Fibroblast of lung (primary cell): ENCODE measurements at regions not wholly inside any gene's neighbourhood (a gene's known extent, or its start where the extent isn't known, plus 50 kb on each side); places are given as distances from the start of the nearest gene placed in this dataset.

ENCODE experiments used
- DNase-seq, 2 donors: peaks; one replicate each; pipeline versions ENCODE4 v3.0.0 to v3.0.0-alpha.2; 2010; ENCODE audit warnings: low read depth in 2 of 2
- H2AFZ ChIP-seq: 2 replicates; pipeline ENCODE4 v1.5.1; 2012; ENCODE audit warnings: low read length, control low read depth, inconsistent platforms
- H3K27ac ChIP-seq: 2 replicates; pipeline ENCODE4 v1.5.1; 2011; ENCODE audit warnings: low read length, control low read depth; ENCODE audit not compliant: insufficient read depth
- H3K27me3 ChIP-seq: 2 replicates; pipeline ENCODE4 v1.5.1; 2011; ENCODE audit warnings: mild to moderate bottlenecking, low read length; ENCODE audit not compliant: control insufficient read depth, insufficient read depth
- H3K36me3 ChIP-seq: 2 replicates; pipeline ENCODE4 v1.5.1; 2011; ENCODE audit warnings: low read length; ENCODE audit not compliant: control insufficient read depth, insufficient read depth
- H3K4me1 ChIP-seq: 2 replicates; pipeline ENCODE4 v1.5.1; 2011; ENCODE audit warnings: low read length; ENCODE audit not compliant: control insufficient read depth, insufficient read depth; ENCODE audit errors: extremely low read depth
- H3K4me2 ChIP-seq: 2 replicates; pipeline ENCODE4 v1.5.1; 2011; ENCODE audit warnings: low read length, control low read depth; ENCODE audit not compliant: insufficient read depth; ENCODE audit errors: extremely low read depth
- H3K4me3 ChIP-seq, 4 experiments: fragments of 200-600 bp in 1 of 4; sonication (generic) in 1 of 4; replicated peaks in 1 of 4; 2 replicates each; pipeline ENCODE4 v1.5.1; 2011 to 2016; ENCODE audit warnings: low read length in 4 of 4, low read depth in 3 of 4, mild to moderate bottlenecking in 3 of 4, control low read depth in 2 of 4, inconsistent platforms in 1 of 4, mixed read lengths in 1 of 4; ENCODE audit not compliant: insufficient read depth in 1 of 4; ENCODE audit errors: control extremely low read depth in 1 of 4
- H3K79me2 ChIP-seq: 2 replicates; pipeline ENCODE4 v1.5.1; 2012; ENCODE audit warnings: mild to moderate bottlenecking, low read length, inconsistent platforms; ENCODE audit not compliant: control insufficient read depth, insufficient read depth
- H3K9ac ChIP-seq: 2 replicates; pipeline ENCODE4 v1.5.1; 2011; ENCODE audit warnings: mild to moderate bottlenecking, low read length, control low read depth; ENCODE audit not compliant: insufficient read depth
- H3K9me3 ChIP-seq: 2 replicates; pipeline ENCODE4 v1.5.1; 2012; ENCODE audit warnings: low read depth, low read length; ENCODE audit not compliant: control insufficient read depth, insufficient read depth
- H4K20me1 ChIP-seq: 2 replicates; pipeline ENCODE4 v1.5.1; 2011; ENCODE audit warnings: low read length; ENCODE audit not compliant: control insufficient read depth, insufficient read depth; ENCODE audit errors: extremely low read depth
- EZH2 ChIP-seq: IDR thresholded peaks from 2 replicates; pipeline ENCODE4 v1.5.1; 2012; ENCODE audit warnings: low read length, control low read depth, mild to moderate bottlenecking; ENCODE audit errors: missing control alignments
- TF ChIP-seq, protein P1 (sequence below), 2 donors: IDR thresholded peaks in 1 of 2; conservative IDR thresholded peaks in 1 of 2; 1 replicate in 1 of 2; 2 replicates in 1 of 2; pipeline ENCODE4 v1.5.1; 2011 to 2012; ENCODE audit warnings: low read length in 2 of 2, control low read depth in 1 of 2, inconsistent platforms in 1 of 2, low read depth in 1 of 2, mild to moderate bottlenecking in 1 of 2

DNA sequence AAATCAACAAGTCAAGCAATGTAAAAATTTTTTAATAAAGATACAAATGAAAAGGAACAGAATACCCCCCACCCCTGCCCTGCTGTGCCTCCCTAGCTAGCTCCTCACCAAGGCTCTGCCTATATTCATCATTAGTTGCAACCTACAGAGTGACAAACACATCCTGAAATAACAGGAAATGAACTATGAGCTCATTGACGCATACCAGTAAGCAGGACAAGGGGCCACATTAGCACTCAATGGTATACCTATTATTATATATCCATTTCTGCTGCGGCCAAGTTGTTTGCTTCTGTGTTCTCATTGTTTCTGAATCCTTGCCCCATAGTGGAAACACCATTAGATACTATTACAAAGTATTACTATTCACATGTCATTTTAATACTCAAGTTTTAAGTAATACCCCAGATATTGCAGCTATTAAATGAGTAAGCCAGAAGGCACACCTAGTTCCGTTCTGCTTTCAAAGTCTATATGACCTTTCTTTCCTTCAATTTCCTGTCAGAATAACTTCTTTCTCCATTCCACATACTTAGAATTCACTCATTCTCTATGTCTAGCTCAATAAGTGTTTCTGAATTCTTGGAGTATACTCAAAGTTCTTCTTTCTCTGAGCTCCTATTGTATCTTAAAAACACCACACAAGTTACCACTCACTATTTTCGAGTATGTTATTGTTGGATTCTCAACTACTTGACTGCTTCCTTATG, 1214.9 kb downstream of the PLA2G4A start:
- H3K9ac ChIP-seq = no peak overlapping the region
- H3K4me2 ChIP-seq = no peak overlapping the region
- no peaks in the 10 kb centered on the region for H3K9me3 ChIP-seq

DNA sequence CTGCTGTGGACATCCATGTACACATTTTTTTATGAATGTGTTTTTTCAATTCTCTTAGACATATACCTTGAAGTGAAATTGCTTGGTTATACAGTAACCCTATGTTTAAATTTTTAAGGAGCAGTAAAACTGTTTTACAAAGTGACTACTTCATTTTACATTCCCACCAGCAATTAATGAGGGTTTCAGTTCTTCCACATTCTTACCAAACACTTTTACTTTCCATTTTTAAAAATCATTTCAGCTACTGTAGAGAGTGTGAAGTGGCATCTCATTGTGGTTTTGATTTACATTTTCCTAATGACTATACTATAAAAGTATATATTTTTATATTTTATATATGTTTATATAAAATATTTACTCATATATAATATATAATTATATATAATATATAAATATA, 1221.5 kb downstream of the PLA2G4A start:
- Histone ChIP-seq H3K27me3 (no peaks in the 10 kb centered on the region), H3K9me3 (no peaks in the 10 kb centered on the region), H3K4me1 (no peaks in the 10 kb centered on the region), H3K4me2 (no peak overlapping the region), H3K9ac (no peak overlapping the region), H3K79me2 (no peaks in the 10 kb centered on the region), H3K27ac (no peak overlapping the region), H3K36me3 (no peaks in the 10 kb centered on the region), H2AFZ (no peak overlapping the region), H3K4me3 (no peak overlapping the region), H4K20me1 (no peaks in the 10 kb centered on the region)
- DNase-seq = no peak
- no peak for TF ChIP-seq EZH2
- TF ChIP-seq, protein P1, sequence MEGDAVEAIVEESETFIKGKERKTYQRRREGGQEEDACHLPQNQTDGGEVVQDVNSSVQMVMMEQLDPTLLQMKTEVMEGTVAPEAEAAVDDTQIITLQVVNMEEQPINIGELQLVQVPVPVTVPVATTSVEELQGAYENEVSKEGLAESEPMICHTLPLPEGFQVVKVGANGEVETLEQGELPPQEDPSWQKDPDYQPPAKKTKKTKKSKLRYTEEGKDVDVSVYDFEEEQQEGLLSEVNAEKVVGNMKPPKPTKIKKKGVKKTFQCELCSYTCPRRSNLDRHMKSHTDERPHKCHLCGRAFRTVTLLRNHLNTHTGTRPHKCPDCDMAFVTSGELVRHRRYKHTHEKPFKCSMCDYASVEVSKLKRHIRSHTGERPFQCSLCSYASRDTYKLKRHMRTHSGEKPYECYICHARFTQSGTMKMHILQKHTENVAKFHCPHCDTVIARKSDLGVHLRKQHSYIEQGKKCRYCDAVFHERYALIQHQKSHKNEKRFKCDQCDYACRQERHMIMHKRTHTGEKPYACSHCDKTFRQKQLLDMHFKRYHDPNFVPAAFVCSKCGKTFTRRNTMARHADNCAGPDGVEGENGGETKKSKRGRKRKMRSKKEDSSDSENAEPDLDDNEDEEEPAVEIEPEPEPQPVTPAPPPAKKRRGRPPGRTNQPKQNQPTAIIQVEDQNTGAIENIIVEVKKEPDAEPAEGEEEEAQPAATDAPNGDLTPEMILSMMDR (conservative IDR thresholded peaks at IDR 0.05 in 1 of 2, IDR thresholded peaks at IDR 0.05 in 1 of 2; ENCODE audit: low read depth in 1 of 2, low read length in 2 of 2) = no peak

More for the DNA sequence above, 1214.9 kb downstream of the PLA2G4A start:
- Histone ChIP-seq H3K4me1 (no peaks in the 10 kb centered on the region), H3K79me2 (no peaks in the 10 kb centered on the region), H4K20me1 (no peaks in the 10 kb centered on the region), H2AFZ (no peak overlapping the region), H3K27ac (no peak overlapping the region), H3K27me3 (no peaks in the 10 kb centered on the region), H3K4me3 (no peak overlapping the region), H3K36me3 (no peaks in the 10 kb centered on the region)
- TF ChIP-seq, protein P1 (conservative IDR thresholded peaks at IDR 0.05 in 1 of 2, IDR thresholded peaks at IDR 0.05 in 1 of 2; ENCODE audit: low read depth in 1 of 2, low read length in 2 of 2) = no peak
- TF ChIP-seq EZH2 = no peak
- DNase-seq = no peak

DNA sequence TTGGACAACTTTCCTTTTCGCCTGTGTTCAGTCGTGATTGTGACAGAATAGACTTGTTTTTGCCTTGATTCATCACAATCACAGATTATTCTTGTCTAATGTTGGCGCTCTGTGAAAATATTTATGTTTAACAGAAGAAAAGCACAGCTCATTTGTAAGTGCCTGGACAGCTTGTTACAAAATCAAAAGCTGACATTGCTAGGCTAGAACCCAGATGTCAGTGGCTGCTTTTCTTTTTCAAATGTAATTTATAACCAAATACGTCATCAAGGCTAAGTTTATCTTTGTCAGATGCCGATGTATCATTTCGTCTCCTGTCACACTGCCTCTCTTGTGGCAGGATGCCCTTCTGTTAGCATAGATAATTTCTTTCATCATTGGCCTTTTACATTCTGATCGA, 1227.3 kb downstream of the PLA2G4A start:
- peak; percentile 40 to 58 for DNase-seq
- Histone ChIP-seq H3K9ac (no peak overlapping the region), H3K27ac (no peak overlapping the region), H3K4me3 (no peak overlapping the region), H3K79me2 (no peaks in the 10 kb centered on the region), H3K4me2 (no peak overlapping the region), H2AFZ (no peak overlapping the region), H4K20me1 (no peaks in the 10 kb centered on the region), H3K4me1 (no peaks in the 10 kb centered on the region), H3K36me3 (no peaks in the 10 kb centered on the region), H3K27me3 (no peaks in the 10 kb centered on the region), H3K9me3 (no peaks in the 10 kb centered on the region)
- TF ChIP-seq, protein P1 (conservative IDR thresholded peaks at IDR 0.05 in 1 of 2, IDR thresholded peaks at IDR 0.05 in 1 of 2; ENCODE audit: low read depth in 1 of 2, low read length in 2 of 2) = no peak
- TF ChIP-seq EZH2 = no peak
